ENCODE measurements at regions not wholly inside any gene's neighbourhood (a gene's known extent, or its start where the extent isn't known, plus 50 kb on each side); places are given as distances from the start of the nearest gene placed in this dataset.

DNA sequence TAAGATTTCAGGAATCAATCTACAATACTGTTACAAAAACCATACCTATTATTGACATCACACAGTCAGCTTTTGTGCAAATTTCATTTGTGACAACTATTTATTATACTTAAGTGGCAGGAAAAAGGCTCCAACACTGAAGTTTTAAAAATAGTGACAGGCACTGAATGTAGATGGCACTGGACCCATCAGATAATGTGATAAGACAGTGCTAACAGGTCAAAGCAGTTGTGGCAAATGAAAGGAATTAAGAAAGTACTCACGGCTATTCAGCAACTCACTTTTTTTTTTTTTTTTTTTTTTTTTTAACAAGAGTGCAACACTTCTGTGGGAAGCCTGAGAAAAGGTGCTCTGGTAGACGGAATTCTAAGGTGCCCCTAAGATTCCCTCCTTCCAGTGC is 115.0 kb upstream of the MEF2C start:
- TF ChIP-seq TCF7L2 (IDR thresholded peaks at IDR 0.05; ENCODE audit: low read depth, low read length) (no peak), POLR2AphosphoS5 (IDR thresholded peaks at IDR 0.05; ENCODE audit: low read depth, low read length) (no peak)
- TF ChIP-seq, protein P1, sequence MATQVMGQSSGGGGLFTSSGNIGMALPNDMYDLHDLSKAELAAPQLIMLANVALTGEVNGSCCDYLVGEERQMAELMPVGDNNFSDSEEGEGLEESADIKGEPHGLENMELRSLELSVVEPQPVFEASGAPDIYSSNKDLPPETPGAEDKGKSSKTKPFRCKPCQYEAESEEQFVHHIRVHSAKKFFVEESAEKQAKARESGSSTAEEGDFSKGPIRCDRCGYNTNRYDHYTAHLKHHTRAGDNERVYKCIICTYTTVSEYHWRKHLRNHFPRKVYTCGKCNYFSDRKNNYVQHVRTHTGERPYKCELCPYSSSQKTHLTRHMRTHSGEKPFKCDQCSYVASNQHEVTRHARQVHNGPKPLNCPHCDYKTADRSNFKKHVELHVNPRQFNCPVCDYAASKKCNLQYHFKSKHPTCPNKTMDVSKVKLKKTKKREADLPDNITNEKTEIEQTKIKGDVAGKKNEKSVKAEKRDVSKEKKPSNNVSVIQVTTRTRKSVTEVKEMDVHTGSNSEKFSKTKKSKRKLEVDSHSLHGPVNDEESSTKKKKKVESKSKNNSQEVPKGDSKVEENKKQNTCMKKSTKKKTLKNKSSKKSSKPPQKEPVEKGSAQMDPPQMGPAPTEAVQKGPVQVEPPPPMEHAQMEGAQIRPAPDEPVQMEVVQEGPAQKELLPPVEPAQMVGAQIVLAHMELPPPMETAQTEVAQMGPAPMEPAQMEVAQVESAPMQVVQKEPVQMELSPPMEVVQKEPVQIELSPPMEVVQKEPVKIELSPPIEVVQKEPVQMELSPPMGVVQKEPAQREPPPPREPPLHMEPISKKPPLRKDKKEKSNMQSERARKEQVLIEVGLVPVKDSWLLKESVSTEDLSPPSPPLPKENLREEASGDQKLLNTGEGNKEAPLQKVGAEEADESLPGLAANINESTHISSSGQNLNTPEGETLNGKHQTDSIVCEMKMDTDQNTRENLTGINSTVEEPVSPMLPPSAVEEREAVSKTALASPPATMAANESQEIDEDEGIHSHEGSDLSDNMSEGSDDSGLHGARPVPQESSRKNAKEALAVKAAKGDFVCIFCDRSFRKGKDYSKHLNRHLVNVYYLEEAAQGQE (IDR thresholded peaks at IDR 0.05; ENCODE audit: insufficient read depth in 1 of 2, low read depth in 2 of 2, low read length in 1 of 2) = no peak
- TF ChIP-seq, protein P2, sequence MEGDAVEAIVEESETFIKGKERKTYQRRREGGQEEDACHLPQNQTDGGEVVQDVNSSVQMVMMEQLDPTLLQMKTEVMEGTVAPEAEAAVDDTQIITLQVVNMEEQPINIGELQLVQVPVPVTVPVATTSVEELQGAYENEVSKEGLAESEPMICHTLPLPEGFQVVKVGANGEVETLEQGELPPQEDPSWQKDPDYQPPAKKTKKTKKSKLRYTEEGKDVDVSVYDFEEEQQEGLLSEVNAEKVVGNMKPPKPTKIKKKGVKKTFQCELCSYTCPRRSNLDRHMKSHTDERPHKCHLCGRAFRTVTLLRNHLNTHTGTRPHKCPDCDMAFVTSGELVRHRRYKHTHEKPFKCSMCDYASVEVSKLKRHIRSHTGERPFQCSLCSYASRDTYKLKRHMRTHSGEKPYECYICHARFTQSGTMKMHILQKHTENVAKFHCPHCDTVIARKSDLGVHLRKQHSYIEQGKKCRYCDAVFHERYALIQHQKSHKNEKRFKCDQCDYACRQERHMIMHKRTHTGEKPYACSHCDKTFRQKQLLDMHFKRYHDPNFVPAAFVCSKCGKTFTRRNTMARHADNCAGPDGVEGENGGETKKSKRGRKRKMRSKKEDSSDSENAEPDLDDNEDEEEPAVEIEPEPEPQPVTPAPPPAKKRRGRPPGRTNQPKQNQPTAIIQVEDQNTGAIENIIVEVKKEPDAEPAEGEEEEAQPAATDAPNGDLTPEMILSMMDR (IDR thresholded peaks at IDR 0.05) = no peak
